22Rv1 (cell line): ENCODE measurements at regions not wholly inside any gene's neighbourhood (a gene's known extent, or its start where the extent isn't known, plus 50 kb on each side); places are given as distances from the start of the nearest gene placed in this dataset.
"Not testable (repeated sequence)": the region's sequence is repeated elsewhere in the genome, so short reads cannot be mapped to it uniquely, and the experiment has no call there.

Experiments
- H3K27ac ChIP-seq: fragments of 450-650 bp; 2 replicates; pipeline ENCODE4 v1.5.1; 2017
- CTCF ChIP-seq: fragments of 450-650 bp; IDR thresholded peaks from 2 replicates; pipeline ENCODE4 v1.5.1; 2017; ENCODE audit warnings: mild to moderate bottlenecking
- ZFX ChIP-seq: fragments of 450-650 bp; IDR thresholded peaks from 2 replicates; pipeline ENCODE4 v1.6.1; 2017; ENCODE audit warnings: antibody characterized with exemption, borderline replicate concordance

- no peak for TF ChIP-seq ZFX
- no peak for TF ChIP-seq CTCF
- H3K27ac ChIP-seq = no peak overlapping the region
Measured at GRCh38 chr16:29126616-29127015, 141.8 kb downstream of the LAT start.

GRCh38 chr16:29126057-29126494, 141.2 kb downstream of the LAT start:
- TF ChIP-seq ZFX (no peak), CTCF (no peak)
- H3K27ac ChIP-seq = no peak overlapping the region

- no peak overlapping the region for H3K27ac ChIP-seq
- TF ChIP-seq CTCF (no peak), ZFX (no peak)
Measured at GRCh38 chr16:29124828-29125227, 140.0 kb downstream of the LAT start.

- H3K27ac ChIP-seq = not testable (repeated sequence)
Measured at GRCh38 chr16:29124162-29124561, 139.3 kb downstream of the LAT start.

GRCh38 chr16:29120680-29121079, 135.8 kb downstream of the LAT start:
- not testable (repeated sequence) for H3K27ac ChIP-seq

- H3K27ac ChIP-seq = not testable (repeated sequence)
Measured at GRCh38 chr16:29118301-29118957, 133.6 kb downstream of the LAT start.

- H3K27ac ChIP-seq = no peak overlapping the region
- TF ChIP-seq ZFX (no peak), CTCF (no peak)
Measured at GRCh38 chr16:29117631-29118030, 132.8 kb downstream of the LAT start.

GRCh38 chr16:29116980-29117379, 132.1 kb downstream of the LAT start:
- TF ChIP-seq CTCF (no peak), ZFX (no peak)
- H3K27ac ChIP-seq = no peak overlapping the region

GRCh38 chr16:29116207-29116606, 131.4 kb downstream of the LAT start:
- not testable (repeated sequence) for H3K27ac ChIP-seq

- not testable (repeated sequence) for H3K27ac ChIP-seq
Measured at GRCh38 chr16:29115802-29116141, 130.9 kb downstream of the LAT start.
